ENCODE measurements at regions not wholly inside any gene's neighbourhood (a gene's known extent, or its start where the extent isn't known, plus 50 kb on each side); places are given as distances from the start of the nearest gene placed in this dataset.

DNA sequence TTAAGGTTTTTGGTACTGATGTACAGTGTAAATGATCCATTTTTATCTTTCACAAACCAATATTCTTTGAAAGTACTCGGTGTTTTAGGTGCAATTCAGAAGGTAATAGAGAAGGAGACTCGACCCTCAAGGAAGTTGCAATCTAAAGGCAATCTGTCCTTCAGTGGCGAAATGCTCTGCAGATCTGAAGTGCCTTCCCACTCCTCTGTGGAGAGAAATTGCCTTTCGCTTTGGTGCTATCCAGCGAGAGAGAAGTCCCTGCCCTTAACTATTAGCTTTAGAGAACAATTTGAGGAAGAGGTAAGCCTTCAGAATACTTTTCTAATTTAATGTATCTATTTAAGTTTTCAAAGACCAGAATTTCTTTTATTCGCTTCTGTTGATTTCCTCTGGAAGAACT lies 371.8 kb upstream of the FANCL start:
- TF ChIP-seq, protein P1, sequence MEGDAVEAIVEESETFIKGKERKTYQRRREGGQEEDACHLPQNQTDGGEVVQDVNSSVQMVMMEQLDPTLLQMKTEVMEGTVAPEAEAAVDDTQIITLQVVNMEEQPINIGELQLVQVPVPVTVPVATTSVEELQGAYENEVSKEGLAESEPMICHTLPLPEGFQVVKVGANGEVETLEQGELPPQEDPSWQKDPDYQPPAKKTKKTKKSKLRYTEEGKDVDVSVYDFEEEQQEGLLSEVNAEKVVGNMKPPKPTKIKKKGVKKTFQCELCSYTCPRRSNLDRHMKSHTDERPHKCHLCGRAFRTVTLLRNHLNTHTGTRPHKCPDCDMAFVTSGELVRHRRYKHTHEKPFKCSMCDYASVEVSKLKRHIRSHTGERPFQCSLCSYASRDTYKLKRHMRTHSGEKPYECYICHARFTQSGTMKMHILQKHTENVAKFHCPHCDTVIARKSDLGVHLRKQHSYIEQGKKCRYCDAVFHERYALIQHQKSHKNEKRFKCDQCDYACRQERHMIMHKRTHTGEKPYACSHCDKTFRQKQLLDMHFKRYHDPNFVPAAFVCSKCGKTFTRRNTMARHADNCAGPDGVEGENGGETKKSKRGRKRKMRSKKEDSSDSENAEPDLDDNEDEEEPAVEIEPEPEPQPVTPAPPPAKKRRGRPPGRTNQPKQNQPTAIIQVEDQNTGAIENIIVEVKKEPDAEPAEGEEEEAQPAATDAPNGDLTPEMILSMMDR (IDR thresholded peaks at IDR 0.05; ENCODE audit: low read length) = no peak
- no peak for TF ChIP-seq EZH2 (IDR thresholded peaks at IDR 0.05; ENCODE audit: borderline replicate concordance, low read length)

Data from OCI-LY1 (cell line).